ENCODE measurements at regions not wholly inside any gene's neighbourhood (a gene's known extent, or its start where the extent isn't known, plus 50 kb on each side); places are given as distances from the start of the nearest gene placed in this dataset.

GRCh38 chr12:125936502-125936901 lies 871.3 kb downstream of the AACS start:
- H3K9ac ChIP-seq (ENCODE audit: low read depth, low read length): no peak overlapping the region
- H3K4me3 ChIP-seq (ENCODE audit: low read length): no peak overlapping the region
- no peaks in the 10 kb centered on the region for H3K36me3 ChIP-seq (ENCODE audit: insufficient read depth, low read depth, low read length)
- H3K27me3 ChIP-seq (ENCODE audit: insufficient read depth, low read length): no peaks in the 10 kb centered on the region
- H3K4me1 ChIP-seq (ENCODE audit: insufficient read depth, low read length): no peaks in the 10 kb centered on the region; the same call in 1 of the 2 replicates
- no peaks in the 10 kb centered on the region for H3K9me3 ChIP-seq (ENCODE audit: insufficient read depth, low read depth, low read length)
- no peak overlapping the region for H3K27ac ChIP-seq (ENCODE audit: low read length)

DNA sequence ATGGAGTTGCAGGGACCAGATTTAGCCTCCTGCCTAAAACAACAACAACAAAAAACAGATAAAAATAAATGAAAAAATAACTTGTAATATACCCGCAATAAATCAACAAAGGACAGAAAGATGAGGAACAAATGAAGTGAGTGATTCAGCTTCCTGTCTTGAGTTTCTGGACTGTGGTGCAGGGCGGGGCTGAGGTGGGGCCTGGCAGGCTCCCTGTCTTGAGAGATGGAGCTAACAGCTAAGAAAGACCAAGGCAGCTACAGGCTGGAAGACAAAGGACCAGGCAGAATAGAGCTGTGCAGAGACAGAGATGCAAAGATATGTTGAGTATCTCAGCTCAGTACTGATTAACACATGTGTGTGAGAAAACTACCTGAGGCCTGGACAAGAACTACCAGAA lies 879.2 kb downstream of the AACS start:
- no peaks in the 10 kb centered on the region for H3K27me3 ChIP-seq (ENCODE audit: insufficient read depth, low read length)
- no peaks in the 10 kb centered on the region for H3K36me3 ChIP-seq (ENCODE audit: insufficient read depth, low read depth, low read length)
- no peak overlapping the region for H3K27ac ChIP-seq (ENCODE audit: low read length)
- H3K9me3 ChIP-seq (ENCODE audit: insufficient read depth, low read depth, low read length): no peaks in the 10 kb centered on the region
- H3K9ac ChIP-seq (ENCODE audit: low read depth, low read length): no peak overlapping the region
- peaks cover 7% of the 10 kb centered on the region; the same call in 1 of the 2 replicates for H3K4me1 ChIP-seq (ENCODE audit: insufficient read depth, low read length)
- H3K4me3 ChIP-seq (ENCODE audit: low read length): no peak overlapping the region

GRCh38 chr12:125949471-125949870 lies 884.2 kb downstream of the AACS start:
- no peak overlapping the region for H3K4me3 ChIP-seq (ENCODE audit: low read length)
- H3K27ac ChIP-seq (ENCODE audit: low read length): no peak overlapping the region
- H3K9me3 ChIP-seq (ENCODE audit: insufficient read depth, low read depth, low read length): no peaks in the 10 kb centered on the region
- no peak overlapping the region for H3K9ac ChIP-seq (ENCODE audit: low read depth, low read length)
- no peaks in the 10 kb centered on the region; the same call in 1 of the 2 replicates for H3K4me1 ChIP-seq (ENCODE audit: insufficient read depth, low read length)
- H3K36me3 ChIP-seq (ENCODE audit: insufficient read depth, low read depth, low read length): no peaks in the 10 kb centered on the region
- H3K27me3 ChIP-seq (ENCODE audit: insufficient read depth, low read length): no peaks in the 10 kb centered on the region

DNA sequence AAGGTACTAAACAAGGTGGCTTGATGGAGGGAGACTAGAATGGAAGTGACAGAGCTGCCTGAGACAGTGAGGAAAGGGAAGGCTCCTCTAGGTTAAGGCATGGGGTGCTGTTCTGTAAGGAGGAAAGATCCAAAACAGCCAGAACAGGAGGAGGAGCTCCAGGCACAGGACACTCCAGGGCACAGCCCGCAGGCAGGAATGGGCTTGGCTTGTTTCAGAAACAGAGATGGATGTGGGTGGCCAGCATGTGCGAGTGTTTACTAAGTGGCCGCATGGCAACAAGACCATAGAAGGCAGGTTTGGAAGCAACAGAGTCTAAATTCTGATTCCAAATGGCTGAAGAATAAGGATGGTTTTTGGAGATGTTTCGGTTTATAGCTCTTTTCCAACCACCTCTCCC lies 889.1 kb downstream of the AACS start:
- Histone ChIP-seq H3K36me3 (ENCODE audit: insufficient read depth, low read depth, low read length) (no peaks in the 10 kb centered on the region), H3K9me3 (ENCODE audit: insufficient read depth, low read depth, low read length) (no peaks in the 10 kb centered on the region; the same call in 1 of the 2 replicates), H3K4me3 (ENCODE audit: low read length) (no peak overlapping the region), H3K27ac (ENCODE audit: low read length) (no peak overlapping the region), H3K9ac (ENCODE audit: low read depth, low read length) (no peak overlapping the region), H3K4me1 (ENCODE audit: insufficient read depth, low read length) (no peaks in the 10 kb centered on the region), H3K27me3 (ENCODE audit: insufficient read depth, low read length) (no peaks in the 10 kb centered on the region)

DNA sequence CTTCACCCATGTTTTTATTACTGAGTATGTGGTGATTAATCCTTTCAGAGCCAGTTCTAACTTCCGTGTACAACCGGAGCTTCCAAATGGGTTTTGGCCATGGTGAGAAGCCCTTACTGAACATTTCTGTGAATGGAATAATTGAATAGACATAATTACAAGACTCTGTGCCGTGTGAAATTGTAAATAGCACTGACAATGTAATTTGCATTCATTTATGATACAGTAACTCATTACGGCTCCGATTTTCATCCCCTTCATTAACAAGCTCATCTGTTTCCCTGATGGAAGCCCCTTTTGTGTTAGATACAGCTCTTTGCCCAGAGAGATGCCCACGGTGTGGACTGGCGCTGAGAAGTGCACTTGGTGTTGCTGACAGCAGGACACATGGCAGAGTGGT lies 891.0 kb downstream of the AACS start:
- no peak overlapping the region for H3K4me3 ChIP-seq (ENCODE audit: low read length)
- H3K4me1 ChIP-seq (ENCODE audit: insufficient read depth, low read length): no peaks in the 10 kb centered on the region
- H3K27me3 ChIP-seq (ENCODE audit: insufficient read depth, low read length): no peaks in the 10 kb centered on the region
- H3K9ac ChIP-seq (ENCODE audit: low read depth, low read length): no peak overlapping the region
- no peaks in the 10 kb centered on the region for H3K36me3 ChIP-seq (ENCODE audit: insufficient read depth, low read depth, low read length)
- no peak overlapping the region for H3K27ac ChIP-seq (ENCODE audit: low read length)
- no peaks in the 10 kb centered on the region; the same call in 1 of the 2 replicates for H3K9me3 ChIP-seq (ENCODE audit: insufficient read depth, low read depth, low read length)

- Histone ChIP-seq H3K9ac (ENCODE audit: low read depth, low read length) (no peak overlapping the region), H3K9me3 (ENCODE audit: insufficient read depth, low read depth, low read length) (no peaks in the 10 kb centered on the region), H3K4me3 (ENCODE audit: low read length) (no peak overlapping the region), H3K27ac (ENCODE audit: low read length) (no peak overlapping the region), H3K36me3 (ENCODE audit: insufficient read depth, low read depth, low read length) (no peaks in the 10 kb centered on the region), H3K4me1 (ENCODE audit: insufficient read depth, low read length) (no peaks in the 10 kb centered on the region), H3K27me3 (ENCODE audit: insufficient read depth, low read length) (no peaks in the 10 kb centered on the region; the same call in 1 of the 2 replicates)
Measured at GRCh38 chr12:125966641-125967040, 901.4 kb downstream of the AACS start.

DNA sequence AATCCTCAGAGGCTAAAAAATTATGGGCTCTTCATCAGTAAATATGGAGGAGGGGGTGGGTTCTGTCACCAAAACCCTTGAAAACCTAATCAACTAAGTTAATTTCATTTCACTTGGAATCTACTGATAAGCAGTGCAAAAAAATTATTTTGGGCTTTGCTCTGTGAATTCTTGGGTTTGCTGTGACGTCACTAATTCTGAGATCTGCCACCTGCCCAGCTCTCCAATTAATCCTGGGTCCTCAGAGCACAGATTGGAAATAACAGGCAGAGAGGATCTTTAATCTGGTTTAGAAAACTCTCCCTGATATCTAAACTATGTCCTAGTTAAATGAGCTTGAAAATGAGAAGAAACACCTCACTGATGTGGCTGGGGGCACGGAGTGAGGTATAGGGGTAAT lies 903.2 kb downstream of the AACS start:
- no peak overlapping the region for H3K4me3 ChIP-seq (ENCODE audit: low read length)
- no peaks in the 10 kb centered on the region; the same call in 1 of the 2 replicates for H3K27me3 ChIP-seq (ENCODE audit: insufficient read depth, low read length)
- no peaks in the 10 kb centered on the region for H3K9me3 ChIP-seq (ENCODE audit: insufficient read depth, low read depth, low read length)
- H3K36me3 ChIP-seq (ENCODE audit: insufficient read depth, low read depth, low read length): no peaks in the 10 kb centered on the region
- no peak overlapping the region for H3K9ac ChIP-seq (ENCODE audit: low read depth, low read length)
- no peaks in the 10 kb centered on the region for H3K4me1 ChIP-seq (ENCODE audit: insufficient read depth, low read length)
- H3K27ac ChIP-seq (ENCODE audit: low read length): no peak overlapping the region

DNA sequence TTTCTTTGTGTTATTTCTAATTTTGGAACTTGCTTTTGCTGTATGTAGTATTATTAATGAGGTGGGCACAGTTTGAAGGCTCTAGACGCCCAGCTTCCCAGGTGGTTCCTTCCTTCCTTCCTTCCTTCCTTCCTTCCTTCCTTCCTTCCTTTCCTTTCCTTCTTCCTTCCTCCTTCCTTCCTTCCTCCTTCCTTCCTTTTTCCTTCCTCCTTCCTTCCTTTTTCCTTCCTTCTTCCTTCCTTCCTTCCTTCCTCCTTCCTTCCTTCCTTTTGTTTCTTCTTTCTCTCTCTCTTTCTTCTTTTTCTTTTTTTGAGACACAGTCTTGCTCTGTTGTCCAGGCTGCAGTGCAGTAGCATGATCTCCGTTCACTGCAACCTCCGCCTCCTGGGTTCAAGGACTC lies 906.7 kb downstream of the AACS start:
- Histone ChIP-seq H3K4me1 (ENCODE audit: insufficient read depth, low read length) (no peaks in the 10 kb centered on the region), H3K27me3 (ENCODE audit: insufficient read depth, low read length) (no peaks in the 10 kb centered on the region; the same call in 1 of the 2 replicates), H3K27ac (ENCODE audit: low read length) (no peak overlapping the region), H3K9ac (ENCODE audit: low read depth, low read length) (no peak overlapping the region), H3K4me3 (ENCODE audit: low read length) (no peak overlapping the region), H3K36me3 (ENCODE audit: insufficient read depth, low read depth, low read length) (no peaks in the 10 kb centered on the region), H3K9me3 (ENCODE audit: insufficient read depth, low read depth, low read length) (no peaks in the 10 kb centered on the region)

DNA sequence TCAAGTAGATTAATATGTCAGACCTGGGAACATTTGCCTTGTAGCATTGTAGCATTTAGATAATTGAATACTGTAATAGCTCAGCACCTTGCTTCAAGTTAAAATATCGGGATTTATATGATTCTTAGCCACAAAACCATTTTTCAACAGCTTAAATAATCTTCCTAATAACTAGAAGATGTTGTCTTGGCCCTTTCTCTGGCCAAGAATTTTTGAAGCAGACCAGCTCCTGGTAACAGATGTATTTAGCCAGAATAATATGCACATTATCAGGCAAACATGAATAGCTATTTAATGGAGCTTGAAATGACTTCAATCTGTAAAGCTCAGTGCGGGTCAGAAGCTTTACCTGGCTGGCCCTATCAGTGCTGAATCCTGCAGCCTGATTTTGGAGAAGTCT lies 913.1 kb downstream of the AACS start:
- Histone ChIP-seq H3K4me1 (ENCODE audit: insufficient read depth, low read length) (no peaks in the 10 kb centered on the region), H3K27me3 (ENCODE audit: insufficient read depth, low read length) (no peaks in the 10 kb centered on the region), H3K36me3 (ENCODE audit: insufficient read depth, low read depth, low read length) (no peaks in the 10 kb centered on the region), H3K9ac (ENCODE audit: low read depth, low read length) (no peak overlapping the region), H3K4me3 (ENCODE audit: low read length) (no peak overlapping the region), H3K9me3 (ENCODE audit: insufficient read depth, low read depth, low read length) (no peaks in the 10 kb centered on the region), H3K27ac (ENCODE audit: low read length) (no peak overlapping the region)

DNA sequence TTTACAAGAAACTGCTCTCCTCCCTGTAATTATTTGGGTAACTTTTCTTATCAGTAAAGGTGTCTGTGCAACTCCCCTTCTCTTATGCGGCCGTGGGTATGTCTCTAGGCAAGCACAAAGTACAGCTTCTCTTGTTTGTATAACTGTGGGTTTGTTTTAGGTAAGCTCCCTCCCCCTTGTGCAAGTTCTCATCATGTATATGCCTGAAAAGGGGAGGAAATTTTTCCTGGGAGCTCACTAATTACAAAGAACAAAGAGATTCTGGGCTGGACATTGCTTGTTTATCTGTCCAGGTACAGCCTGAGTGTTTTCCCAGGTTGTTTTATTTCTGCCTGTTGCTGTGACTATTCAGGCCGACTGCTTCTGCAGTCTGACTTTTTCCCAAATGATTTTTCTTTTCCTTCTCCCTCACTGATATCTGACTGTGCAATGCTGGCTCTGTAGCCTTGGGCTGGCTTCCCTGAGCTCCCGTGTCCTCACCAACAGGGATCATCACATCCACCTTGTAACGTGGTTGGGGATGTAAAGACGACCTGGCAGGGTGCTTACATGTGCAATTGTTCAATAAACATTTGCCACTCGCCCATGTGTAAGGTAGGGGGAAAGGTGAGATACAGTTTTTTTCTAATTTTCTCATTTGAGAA lies 916.5 kb downstream of the AACS start:
- Histone ChIP-seq H3K4me3 (ENCODE audit: low read length) (no peak overlapping the region), H3K27ac (ENCODE audit: low read length) (no peak overlapping the region), H3K27me3 (ENCODE audit: insufficient read depth, low read length) (peaks cover 13% of the 10 kb centered on the region), H3K36me3 (ENCODE audit: insufficient read depth, low read depth, low read length) (no peaks in the 10 kb centered on the region), H3K9me3 (ENCODE audit: insufficient read depth, low read depth, low read length) (no peaks in the 10 kb centered on the region), H3K4me1 (ENCODE audit: insufficient read depth, low read length) (no peaks in the 10 kb centered on the region; the same call in 1 of the 2 replicates), H3K9ac (ENCODE audit: low read depth, low read length) (no peak overlapping the region)

DNA sequence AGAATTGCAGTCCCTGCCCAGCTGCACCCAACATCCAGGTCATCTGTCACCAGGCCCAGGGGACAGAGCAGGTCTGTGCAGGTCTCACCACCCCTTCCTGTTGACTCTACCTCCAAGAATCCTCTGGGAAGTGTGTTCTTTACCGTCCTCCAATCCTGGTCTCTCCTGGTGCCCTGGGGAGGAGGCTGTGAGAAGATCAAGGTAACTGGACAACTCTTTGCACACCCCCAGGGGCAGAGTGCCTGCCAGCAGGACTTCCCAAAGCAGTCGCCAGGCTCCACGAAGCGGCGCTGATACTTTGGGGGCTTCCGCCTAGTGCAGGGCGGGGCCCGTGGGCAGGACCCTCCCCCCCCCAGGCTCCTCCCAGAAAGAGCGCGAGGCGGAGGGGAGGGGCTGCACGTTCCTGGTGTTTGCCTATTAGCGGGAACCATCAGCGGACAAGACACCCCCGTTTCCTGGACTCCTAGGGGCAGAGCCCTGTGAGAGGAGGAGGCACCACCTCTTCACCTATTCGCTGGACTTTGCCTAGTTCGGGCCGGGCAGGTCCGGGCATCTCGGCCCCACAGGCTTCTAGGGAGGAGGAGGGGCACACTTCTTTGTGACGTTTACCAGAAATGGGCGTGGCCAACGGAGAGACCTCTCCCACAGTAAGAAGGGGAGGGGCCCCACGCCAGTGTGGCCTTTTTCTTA lies 918.0 kb downstream of the AACS start:
- Histone ChIP-seq H3K27ac (ENCODE audit: low read length) (peak overlapping the region; percentile 79), H3K4me3 (ENCODE audit: low read length) (peak overlapping the region; percentile 94), H3K36me3 (ENCODE audit: insufficient read depth, low read depth, low read length) (no peaks in the 10 kb centered on the region), H3K27me3 (ENCODE audit: insufficient read depth, low read length) (peaks cover 13% of the 10 kb centered on the region), H3K9ac (ENCODE audit: low read depth, low read length) (peak overlapping the region; percentile 75; the same call in 1 of the 2 replicates), H3K4me1 (ENCODE audit: insufficient read depth, low read length) (no peaks in the 10 kb centered on the region; the same call in 1 of the 2 replicates), H3K9me3 (ENCODE audit: insufficient read depth, low read depth, low read length) (no peaks in the 10 kb centered on the region)

All from iPS-20b (cell line).